Neural cell (in vitro differentiated cells): ENCODE measurements at regions not wholly inside any gene's neighbourhood (a gene's known extent, or its start where the extent isn't known, plus 50 kb on each side); places are given as distances from the start of the nearest gene placed in this dataset.

Experiments used
- H2AFZ ChIP-seq: fragments of 200-600, 300-800 bp; sonication (generic), shearing (Covaris generic); 2 replicates; pipeline ENCODE4 v1.6.0; 2014; ENCODE audit warnings: low read depth, mild to moderate bottlenecking, antibody characterized with exemption, low read length, moderate library complexity
- H3F3A ChIP-seq: fragments of 200-600 bp; shearing (Covaris generic); 2 replicates; pipeline ENCODE4 v1.6.1; 2016; ENCODE audit warnings: mild to moderate bottlenecking, moderate library complexity, mixed read lengths, antibody characterized with exemption, low read length; ENCODE audit not compliant: insufficient read depth, poor library complexity, severe bottlenecking
- H3K27ac ChIP-seq: fragments of 200-600, 300-800 bp; sonication (generic), shearing (Covaris generic); 2 replicates; pipeline ENCODE4 v1.5.1; 2014; ENCODE audit warnings: mild to moderate bottlenecking, low read length, moderate library complexity
- H3K27me3 ChIP-seq: fragments of 300-800, 200-600 bp; sonication (generic), shearing (Covaris generic); 2 replicates; pipeline ENCODE4 v1.6.0; 2014; ENCODE audit warnings: mild to moderate bottlenecking, low read depth, low read length, moderate library complexity; ENCODE audit not compliant: insufficient read depth
- H3K36me3 ChIP-seq: fragments of 300-800, 200-600 bp; sonication (generic), shearing (Covaris generic); 2 replicates; pipeline ENCODE4 v1.5.1; 2014; ENCODE audit warnings: mild to moderate bottlenecking, antibody characterized with exemption, low read length, moderate library complexity; ENCODE audit not compliant: insufficient read depth
- H3K4me2 ChIP-seq: fragments of 300-800, 200-600 bp; sonication (generic), shearing (Covaris generic); 2 replicates; pipeline ENCODE4 v1.6.0; 2014; ENCODE audit warnings: mild to moderate bottlenecking, low read length
- H3K4me3 ChIP-seq: fragments of 300-800, 200-600 bp; sonication (generic), shearing (Covaris generic); 2 replicates; pipeline ENCODE4 v1.5.1; 2014; ENCODE audit warnings: mild to moderate bottlenecking, low read length, moderate library complexity
- H3K79me2 ChIP-seq: fragments of 200-600 bp; shearing (Covaris generic); replicated peaks from 2 replicates; pipeline ENCODE4 v1.6.0; 2014; ENCODE audit warnings: mild to moderate bottlenecking, low read length, moderate library complexity; ENCODE audit not compliant: insufficient read depth
- H3K9ac ChIP-seq: fragments of 300-800, 200-600 bp; sonication (generic), shearing (Covaris generic); 2 replicates; pipeline ENCODE4 v1.6.1; 2016; ENCODE audit warnings: mild to moderate bottlenecking, low read length, mixed read lengths
- H3K9me2 ChIP-seq: fragments of 200-600 bp; shearing (Covaris generic); 2 replicates; pipeline ENCODE4 v1.6.1; 2016; ENCODE audit warnings: mild to moderate bottlenecking, low read length, mixed read lengths; ENCODE audit not compliant: insufficient read depth
- H3K9me3 ChIP-seq: fragments of 200-600, 300-800 bp; sonication (generic), shearing (Covaris generic); 2 replicates; pipeline ENCODE4 v1.6.1; 2016; ENCODE audit warnings: mild to moderate bottlenecking, mixed run types, low read length, moderate library complexity, mixed read lengths
- H4K20me1 ChIP-seq: fragments of 200-600 bp; shearing (Covaris generic); 2 replicates; pipeline ENCODE4 v1.6.1; 2016; ENCODE audit warnings: mild to moderate bottlenecking, mixed run types; ENCODE audit not compliant: insufficient read depth
- EP300 ChIP-seq: fragments of 450-650 bp; conservative IDR thresholded peaks from 2 replicates; pipeline ENCODE4 v1.6.1; 2014; ENCODE audit warnings: antibody characterized with exemption, mild to moderate bottlenecking, moderate library complexity; ENCODE audit not compliant: poor library complexity, severe bottlenecking
- EZH2 ChIP-seq: fragments of 200-600, 300-800 bp; shearing (Covaris generic), sonication (generic); IDR thresholded peaks from 2 replicates; pipeline ENCODE4 v1.6.1; 2014; ENCODE audit warnings: antibody characterized with exemption, low read length, borderline replicate concordance, mild to moderate bottlenecking; ENCODE audit not compliant: insufficient read depth, poor library complexity, severe bottlenecking
- MXI1 ChIP-seq: fragments of 450-650 bp; conservative IDR thresholded peaks from 2 replicates; pipeline ENCODE4 v1.6.1; 2014; ENCODE audit warnings: antibody characterized with exemption, mild to moderate bottlenecking; ENCODE audit not compliant: poor library complexity, severe bottlenecking
- POLR2AphosphoS5 ChIP-seq: IDR thresholded peaks from 2 replicates; pipeline ENCODE4 v1.6.1; 2012
- RAD21 ChIP-seq: fragments of 450-650 bp; conservative IDR thresholded peaks from 2 replicates; pipeline ENCODE4 v1.6.1; 2014; ENCODE audit warnings: antibody characterized with exemption, mild to moderate bottlenecking, moderate library complexity
- SMC3 ChIP-seq: fragments of 450-650 bp; conservative IDR thresholded peaks from 2 replicates; pipeline ENCODE4 v1.6.1; 2014; ENCODE audit warnings: antibody characterized with exemption, mild to moderate bottlenecking, moderate library complexity; ENCODE audit not compliant: poor library complexity
- TAF1 ChIP-seq: IDR thresholded peaks from 2 replicates; pipeline ENCODE4 v1.6.1; 2012; ENCODE audit warnings: low read depth
- TF ChIP-seq, protein P1 (sequence below): IDR thresholded peaks from 2 replicates; pipeline ENCODE4 v1.6.1; 2012; ENCODE audit warnings: borderline replicate concordance
- TF ChIP-seq, protein P2 (sequence below): fragments of 450-650 bp; IDR thresholded peaks from 2 replicates; pipeline ENCODE4 v1.5.1; 2014; ENCODE audit warnings: antibody characterized with exemption, mild to moderate bottlenecking, moderate library complexity; ENCODE audit not compliant: poor library complexity, severe bottlenecking

- no peaks in the 10 kb centered on the region for H3K9me3 ChIP-seq
- H3K9me2 ChIP-seq: no peaks in the 10 kb centered on the region
- no peak overlapping the region for H3K27ac ChIP-seq
- no peaks in the 10 kb centered on the region for H3K36me3 ChIP-seq
- no peak overlapping the region for H3K4me3 ChIP-seq
- H2AFZ ChIP-seq: no peak overlapping the region
- H4K20me1 ChIP-seq: no peaks in the 10 kb centered on the region
- no peaks in the 10 kb centered on the region for H3K27me3 ChIP-seq
- H3K4me2 ChIP-seq: no peak overlapping the region
- no peaks in the 10 kb centered on the region for H3K79me2 ChIP-seq
- TF ChIP-seq, protein P1, sequence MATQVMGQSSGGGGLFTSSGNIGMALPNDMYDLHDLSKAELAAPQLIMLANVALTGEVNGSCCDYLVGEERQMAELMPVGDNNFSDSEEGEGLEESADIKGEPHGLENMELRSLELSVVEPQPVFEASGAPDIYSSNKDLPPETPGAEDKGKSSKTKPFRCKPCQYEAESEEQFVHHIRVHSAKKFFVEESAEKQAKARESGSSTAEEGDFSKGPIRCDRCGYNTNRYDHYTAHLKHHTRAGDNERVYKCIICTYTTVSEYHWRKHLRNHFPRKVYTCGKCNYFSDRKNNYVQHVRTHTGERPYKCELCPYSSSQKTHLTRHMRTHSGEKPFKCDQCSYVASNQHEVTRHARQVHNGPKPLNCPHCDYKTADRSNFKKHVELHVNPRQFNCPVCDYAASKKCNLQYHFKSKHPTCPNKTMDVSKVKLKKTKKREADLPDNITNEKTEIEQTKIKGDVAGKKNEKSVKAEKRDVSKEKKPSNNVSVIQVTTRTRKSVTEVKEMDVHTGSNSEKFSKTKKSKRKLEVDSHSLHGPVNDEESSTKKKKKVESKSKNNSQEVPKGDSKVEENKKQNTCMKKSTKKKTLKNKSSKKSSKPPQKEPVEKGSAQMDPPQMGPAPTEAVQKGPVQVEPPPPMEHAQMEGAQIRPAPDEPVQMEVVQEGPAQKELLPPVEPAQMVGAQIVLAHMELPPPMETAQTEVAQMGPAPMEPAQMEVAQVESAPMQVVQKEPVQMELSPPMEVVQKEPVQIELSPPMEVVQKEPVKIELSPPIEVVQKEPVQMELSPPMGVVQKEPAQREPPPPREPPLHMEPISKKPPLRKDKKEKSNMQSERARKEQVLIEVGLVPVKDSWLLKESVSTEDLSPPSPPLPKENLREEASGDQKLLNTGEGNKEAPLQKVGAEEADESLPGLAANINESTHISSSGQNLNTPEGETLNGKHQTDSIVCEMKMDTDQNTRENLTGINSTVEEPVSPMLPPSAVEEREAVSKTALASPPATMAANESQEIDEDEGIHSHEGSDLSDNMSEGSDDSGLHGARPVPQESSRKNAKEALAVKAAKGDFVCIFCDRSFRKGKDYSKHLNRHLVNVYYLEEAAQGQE: no peak
- TF ChIP-seq MXI1 (no peak), EZH2 (no peak), TAF1 (no peak), RAD21 (no peak), POLR2AphosphoS5 (no peak), EP300 (no peak), SMC3 (no peak)
- TF ChIP-seq, protein P2, sequence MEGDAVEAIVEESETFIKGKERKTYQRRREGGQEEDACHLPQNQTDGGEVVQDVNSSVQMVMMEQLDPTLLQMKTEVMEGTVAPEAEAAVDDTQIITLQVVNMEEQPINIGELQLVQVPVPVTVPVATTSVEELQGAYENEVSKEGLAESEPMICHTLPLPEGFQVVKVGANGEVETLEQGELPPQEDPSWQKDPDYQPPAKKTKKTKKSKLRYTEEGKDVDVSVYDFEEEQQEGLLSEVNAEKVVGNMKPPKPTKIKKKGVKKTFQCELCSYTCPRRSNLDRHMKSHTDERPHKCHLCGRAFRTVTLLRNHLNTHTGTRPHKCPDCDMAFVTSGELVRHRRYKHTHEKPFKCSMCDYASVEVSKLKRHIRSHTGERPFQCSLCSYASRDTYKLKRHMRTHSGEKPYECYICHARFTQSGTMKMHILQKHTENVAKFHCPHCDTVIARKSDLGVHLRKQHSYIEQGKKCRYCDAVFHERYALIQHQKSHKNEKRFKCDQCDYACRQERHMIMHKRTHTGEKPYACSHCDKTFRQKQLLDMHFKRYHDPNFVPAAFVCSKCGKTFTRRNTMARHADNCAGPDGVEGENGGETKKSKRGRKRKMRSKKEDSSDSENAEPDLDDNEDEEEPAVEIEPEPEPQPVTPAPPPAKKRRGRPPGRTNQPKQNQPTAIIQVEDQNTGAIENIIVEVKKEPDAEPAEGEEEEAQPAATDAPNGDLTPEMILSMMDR: no peak
- H3F3A ChIP-seq: no peaks in the 10 kb centered on the region
- no peak overlapping the region for H3K9ac ChIP-seq
Measured at GRCh38 chr18:41881285-41881684, 73.7 kb upstream of the PIK3C3 start.

- Histone ChIP-seq H3F3A (no peaks in the 10 kb centered on the region), H3K9me3 (no peaks in the 10 kb centered on the region), H2AFZ (no peak overlapping the region), H4K20me1 (no peaks in the 10 kb centered on the region), H3K9ac (no peak overlapping the region), H3K4me2 (no peak overlapping the region), H3K27ac (no peak overlapping the region), H3K4me3 (no peak overlapping the region), H3K9me2 (no peaks in the 10 kb centered on the region), H3K27me3 (no peaks in the 10 kb centered on the region), H3K36me3 (no peaks in the 10 kb centered on the region), H3K79me2 (no peaks in the 10 kb centered on the region)
- TF ChIP-seq EP300: no peak
- no peak for TF ChIP-seq MXI1
- TF ChIP-seq, protein P2: no peak
- no peak for TF ChIP-seq TAF1
- TF ChIP-seq, protein P1: no peak
- no peak for TF ChIP-seq SMC3
- no peak for TF ChIP-seq RAD21
- TF ChIP-seq EZH2: no peak
- TF ChIP-seq POLR2AphosphoS5: no peak
Measured at GRCh38 chr18:41879256-41879655, 75.8 kb upstream of the PIK3C3 start.
